ENCODE measurements at regions not wholly inside any gene's neighbourhood (a gene's known extent, or its start where the extent isn't known, plus 50 kb on each side); places are given as distances from the start of the nearest gene placed in this dataset.

- DNase-seq (ENCODE audit: low spot score) = no peak
Measured at GRCh38 chrX:149152941-149153340, 352.2 kb downstream of the IDS start.

GRCh38 chrX:149151805-149152757 is 353.0 kb downstream of the IDS start:
- DNase-seq (ENCODE audit: low spot score) = no peak

GRCh38 chrX:149145845-149146285 is 359.2 kb downstream of the IDS start:
- DNase-seq (ENCODE audit: low spot score) = no peak

- DNase-seq (ENCODE audit: low spot score) = no peak
Measured at GRCh38 chrX:149131774-149132173, 373.3 kb downstream of the IDS start.

GRCh38 chrX:149129767-149130166 is 375.3 kb downstream of the IDS start:
- DNase-seq (ENCODE audit: low spot score) = no peak

GRCh38 chrX:149124526-149125108 is 380.5 kb downstream of the IDS start:
- DNase-seq (ENCODE audit: low spot score) = no peak

GRCh38 chrX:149121206-149121920 is 383.7 kb downstream of the IDS start:
- DNase-seq (ENCODE audit: low spot score) = no peak

- no peak for DNase-seq (ENCODE audit: low spot score)
Measured at GRCh38 chrX:149120459-149120858, 384.6 kb downstream of the IDS start.

GRCh38 chrX:149114874-149115273 is 390.2 kb downstream of the IDS start:
- DNase-seq (ENCODE audit: low spot score) = no peak

- no peak for DNase-seq (ENCODE audit: low spot score)
Measured at GRCh38 chrX:149114001-149114400, 391.1 kb downstream of the IDS start.

GRCh38 chrX:149097786-149098185 is 407.3 kb downstream of the IDS start:
- no peak for DNase-seq (ENCODE audit: low spot score)

- no peak for DNase-seq (ENCODE audit: low spot score)
Measured at GRCh38 chrX:149092179-149092578, 412.9 kb downstream of the IDS start.

GRCh38 chrX:149079805-149080406 is 425.2 kb downstream of the IDS start:
- no peak for DNase-seq (ENCODE audit: low spot score)

- DNase-seq (ENCODE audit: low spot score) = no peak
Measured at GRCh38 chrX:149074398-149074797, 430.7 kb downstream of the IDS start.

- no peak for DNase-seq (ENCODE audit: low spot score)
Measured at GRCh38 chrX:149073479-149073878, 431.6 kb downstream of the IDS start.

- no peak for DNase-seq (ENCODE audit: low spot score)
Measured at GRCh38 chrX:149069899-149070298, 435.2 kb downstream of the IDS start.

GRCh38 chrX:149060921-149061320 is 444.2 kb downstream of the IDS start:
- no peak for DNase-seq (ENCODE audit: low spot score)

Data from globus pallidus (tissue), 1 donor.